ENCODE measurements at regions not wholly inside any gene's neighbourhood (a gene's known extent, or its start where the extent isn't known, plus 50 kb on each side); places are given as distances from the start of the nearest gene placed in this dataset. TPM values are rescaled to one million over a fixed set of nuclear protein-coding genes. Genes with fewer than 3 reads are reported as not detected.

DNA sequence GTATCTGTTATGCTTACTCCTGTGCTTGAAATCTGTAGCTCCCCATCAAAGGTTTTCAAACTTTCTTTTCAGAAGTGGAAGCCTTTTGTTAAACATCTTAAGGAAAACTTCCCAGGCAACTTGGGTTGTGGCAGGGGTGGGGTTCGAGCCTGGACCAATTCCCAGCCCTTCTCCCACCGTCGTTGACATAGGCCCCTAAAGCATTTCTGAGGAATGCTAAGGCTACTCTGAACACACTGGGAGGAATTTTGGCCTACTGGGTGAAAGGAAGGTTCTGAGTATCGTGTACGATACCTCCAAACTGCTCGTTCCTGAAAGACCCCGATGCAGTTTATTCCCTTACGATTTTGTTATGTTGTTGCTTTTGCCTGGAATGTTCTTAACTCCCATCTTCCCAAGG lies 56.1 kb upstream of the PMFBP1 start:
- H3K36me3 ChIP-seq: no peaks in the 10 kb centered on the region
- no peaks in the 10 kb centered on the region for H3K27me3 ChIP-seq
- H3K4me1 ChIP-seq: no peaks in the 10 kb centered on the region
- no peak overlapping the region for H3K4me3 ChIP-seq
- intact Hi-C loops (cut with DNase I): no loop called here
- no peak overlapping the region for H3K27ac ChIP-seq
- no peak for TF ChIP-seq POLR2AphosphoS5 (IDR thresholded peaks at IDR 0.05; ENCODE audit: insufficient read depth in 1 of 2, low read depth in 1 of 2)
- TF ChIP-seq, protein P1, sequence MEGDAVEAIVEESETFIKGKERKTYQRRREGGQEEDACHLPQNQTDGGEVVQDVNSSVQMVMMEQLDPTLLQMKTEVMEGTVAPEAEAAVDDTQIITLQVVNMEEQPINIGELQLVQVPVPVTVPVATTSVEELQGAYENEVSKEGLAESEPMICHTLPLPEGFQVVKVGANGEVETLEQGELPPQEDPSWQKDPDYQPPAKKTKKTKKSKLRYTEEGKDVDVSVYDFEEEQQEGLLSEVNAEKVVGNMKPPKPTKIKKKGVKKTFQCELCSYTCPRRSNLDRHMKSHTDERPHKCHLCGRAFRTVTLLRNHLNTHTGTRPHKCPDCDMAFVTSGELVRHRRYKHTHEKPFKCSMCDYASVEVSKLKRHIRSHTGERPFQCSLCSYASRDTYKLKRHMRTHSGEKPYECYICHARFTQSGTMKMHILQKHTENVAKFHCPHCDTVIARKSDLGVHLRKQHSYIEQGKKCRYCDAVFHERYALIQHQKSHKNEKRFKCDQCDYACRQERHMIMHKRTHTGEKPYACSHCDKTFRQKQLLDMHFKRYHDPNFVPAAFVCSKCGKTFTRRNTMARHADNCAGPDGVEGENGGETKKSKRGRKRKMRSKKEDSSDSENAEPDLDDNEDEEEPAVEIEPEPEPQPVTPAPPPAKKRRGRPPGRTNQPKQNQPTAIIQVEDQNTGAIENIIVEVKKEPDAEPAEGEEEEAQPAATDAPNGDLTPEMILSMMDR (IDR thresholded peaks at IDR 0.05): no peak
- DNase-seq (ENCODE audit: extremely low spot score in 2 of 2): no peak
- no peaks in the 10 kb centered on the region for H3K9me3 ChIP-seq

DNA sequence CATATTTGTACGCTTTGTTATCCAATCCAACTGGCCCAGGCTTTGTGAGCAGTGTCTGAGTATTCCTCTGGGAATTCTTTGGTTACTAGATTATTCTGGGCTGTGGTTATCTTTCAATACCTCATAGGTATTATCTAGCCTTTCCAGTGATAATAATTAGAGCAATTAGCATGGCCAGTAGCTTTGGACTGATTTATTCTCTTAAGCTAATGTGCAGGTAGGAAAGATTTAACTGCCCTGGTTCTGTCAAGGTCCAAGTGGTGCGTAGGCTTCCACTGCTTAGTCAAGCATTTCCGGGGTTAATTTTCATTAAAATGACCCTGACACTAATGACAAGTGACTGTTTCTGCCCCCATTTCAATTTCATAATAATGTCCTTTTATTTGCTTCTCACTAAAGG lies 54.2 kb upstream of the PMFBP1 start:
- no peaks in the 10 kb centered on the region for H3K9me3 ChIP-seq

DNA sequence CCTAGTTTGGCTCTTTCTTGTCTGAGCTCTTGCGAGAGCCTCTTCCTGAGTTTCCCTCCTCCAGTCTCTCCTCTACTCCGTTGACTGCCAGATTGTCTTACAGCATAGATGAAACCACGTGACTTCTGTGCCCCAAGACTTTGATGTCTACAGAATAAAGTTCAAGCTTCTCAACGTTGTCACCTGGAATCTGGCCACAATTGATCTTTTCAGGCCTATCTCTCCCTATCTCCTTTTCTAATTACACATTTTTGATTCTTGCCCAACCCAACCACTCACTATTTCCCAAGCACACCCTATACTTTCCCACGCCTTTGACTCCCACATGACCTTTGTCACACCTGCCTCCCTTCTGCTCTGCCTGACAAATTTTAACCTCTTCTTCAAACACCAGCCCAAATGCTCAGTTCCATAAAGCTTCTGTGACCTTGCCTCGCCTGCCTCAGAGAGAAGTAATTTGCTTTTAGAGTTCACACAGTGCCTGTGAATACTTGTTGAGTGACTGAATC lies 52.4 kb upstream of the PMFBP1 start:
- TF ChIP-seq POLR2AphosphoS5 (IDR thresholded peaks at IDR 0.05; ENCODE audit: insufficient read depth in 1 of 2, low read depth in 1 of 2) (no peak), POLR2A (IDR thresholded peaks at IDR 0.05) (no peak)
- TF ChIP-seq, protein P1 (IDR thresholded peaks at IDR 0.05): no peak
- no peaks in the 10 kb centered on the region for H3K4me1 ChIP-seq
- H3K27ac ChIP-seq: no peak overlapping the region
- no peaks in the 10 kb centered on the region for H3K36me3 ChIP-seq
- H3K4me3 ChIP-seq: no peak overlapping the region
- no peaks in the 10 kb centered on the region for H3K9me3 ChIP-seq
- no peak for DNase-seq (ENCODE audit: extremely low spot score in 2 of 2)
- intact Hi-C loops (cut with DNase I): no loop called here
- no peaks in the 10 kb centered on the region for H3K27me3 ChIP-seq

More for the DNA sequence above, 54.2 kb upstream of the PMFBP1 start:
- intact Hi-C loops (cut with DNase I): no loop called here
- TF ChIP-seq POLR2A (IDR thresholded peaks at IDR 0.05) (no peak), POLR2AphosphoS5 (IDR thresholded peaks at IDR 0.05; ENCODE audit: insufficient read depth in 1 of 2, low read depth in 1 of 2) (no peak)
- TF ChIP-seq, protein P1 (IDR thresholded peaks at IDR 0.05): no peak
- H3K4me1 ChIP-seq: no peaks in the 10 kb centered on the region
- H3K36me3 ChIP-seq: no peaks in the 10 kb centered on the region
- no peaks in the 10 kb centered on the region for H3K27me3 ChIP-seq
- no peak for DNase-seq (ENCODE audit: extremely low spot score in 2 of 2)
- H3K4me3 ChIP-seq: no peak overlapping the region
- H3K27ac ChIP-seq: no peak overlapping the region

DNA sequence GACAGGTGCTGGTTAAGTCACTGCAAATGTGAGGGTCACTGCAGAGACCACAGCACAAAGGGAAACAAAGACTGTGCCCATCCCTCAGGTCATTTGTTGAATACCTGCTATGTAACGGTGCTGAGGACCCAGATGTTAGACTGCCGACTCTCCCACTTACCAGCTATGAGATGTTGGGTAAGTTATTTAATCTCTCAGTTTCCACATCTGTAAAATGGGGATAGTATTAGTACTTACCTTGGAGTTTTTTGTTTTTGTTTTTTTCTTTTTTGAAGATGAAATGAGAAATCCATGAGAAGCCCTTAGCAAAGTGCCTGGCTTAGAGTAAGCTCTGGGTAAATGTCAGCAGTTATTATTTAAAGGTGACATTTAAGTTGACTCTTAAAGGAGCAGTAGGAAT lies 50.5 kb upstream of the PMFBP1 start:
- intact Hi-C loops (cut with DNase I): no loop called here
- Histone ChIP-seq H3K4me1 (no peaks in the 10 kb centered on the region), H3K4me3 (no peak overlapping the region), H3K27ac (no peak overlapping the region), H3K27me3 (no peaks in the 10 kb centered on the region), H3K9me3 (no peaks in the 10 kb centered on the region), H3K36me3 (no peaks in the 10 kb centered on the region)
- DNase-seq (ENCODE audit: extremely low spot score in 2 of 2): no peak
- TF ChIP-seq, protein P1 (IDR thresholded peaks at IDR 0.05): no peak
- TF ChIP-seq POLR2A (IDR thresholded peaks at IDR 0.05) (no peak), POLR2AphosphoS5 (IDR thresholded peaks at IDR 0.05; ENCODE audit: insufficient read depth in 1 of 2, low read depth in 1 of 2) (no peak)

Small RNA genes in the stretch of these regions (small RNA-seq; reads per million reads assigned to genes)
- gene RF00026 (not detected), gene RNU7-90P (not detected)

Measured in vagina (tissue), 2 donors.